ENCODE measurements at regions not wholly inside any gene's neighbourhood (a gene's known extent, or its start where the extent isn't known, plus 50 kb on each side); places are given as distances from the start of the nearest gene placed in this dataset.
A peak's percentile ranks its signal among the peaks of the same experiment; 100 is the strongest.

GRCh38 chr4:114052227-114052626, 72.8 kb upstream of the ARSJ start:
- no peak overlapping the region for H3K27ac ChIP-seq (ENCODE audit: low read length)
- 100% methylated on average over 2 of the region's 4 CpGs for WGBS (ENCODE audit: insufficient coverage, low lambda C conversion rate)
- H3K36me3 ChIP-seq (ENCODE audit: control insufficient read depth, insufficient read depth, low read length) = no peaks in the 10 kb centered on the region
- DNase-seq = no peak
- H3K4me3 ChIP-seq (ENCODE audit: low read length) = no peak overlapping the region
- no peaks in the 10 kb centered on the region for H3K27me3 ChIP-seq (ENCODE audit: control insufficient read depth, insufficient read depth, low read length)
- H3K4me1 ChIP-seq (ENCODE audit: control insufficient read depth, insufficient read depth, low read length) = no peaks in the 10 kb centered on the region
- no peaks in the 10 kb centered on the region for H3K9me3 ChIP-seq (ENCODE audit: control insufficient read depth, low read depth, low read length)

GRCh38 chr4:114056599-114056998, 77.2 kb upstream of the ARSJ start:
- no peaks in the 10 kb centered on the region for H3K36me3 ChIP-seq (ENCODE audit: control insufficient read depth, insufficient read depth, low read length)
- 100% methylated on average over 1 of the region's 5 CpGs for WGBS (ENCODE audit: insufficient coverage, low lambda C conversion rate)
- no peak overlapping the region for H3K27ac ChIP-seq (ENCODE audit: low read length)
- no peaks in the 10 kb centered on the region for H3K9me3 ChIP-seq (ENCODE audit: control insufficient read depth, low read depth, low read length)
- H3K4me1 ChIP-seq (ENCODE audit: control insufficient read depth, insufficient read depth, low read length) = no peaks in the 10 kb centered on the region
- no peaks in the 10 kb centered on the region for H3K27me3 ChIP-seq (ENCODE audit: control insufficient read depth, insufficient read depth, low read length)
- no peak for DNase-seq
- H3K4me3 ChIP-seq (ENCODE audit: low read length) = no peak overlapping the region

GRCh38 chr4:114057746-114058145, 78.3 kb upstream of the ARSJ start:
- DNase-seq = peak; percentile 58 to 82
- Histone ChIP-seq H3K27me3 (ENCODE audit: control insufficient read depth, insufficient read depth, low read length) (no peaks in the 10 kb centered on the region), H3K4me3 (ENCODE audit: low read length) (no peak overlapping the region), H3K9me3 (ENCODE audit: control insufficient read depth, low read depth, low read length) (no peaks in the 10 kb centered on the region), H3K4me1 (ENCODE audit: control insufficient read depth, insufficient read depth, low read length) (no peaks in the 10 kb centered on the region), H3K27ac (ENCODE audit: low read length) (peak overlapping the region; percentile 64), H3K36me3 (ENCODE audit: control insufficient read depth, insufficient read depth, low read length) (no peaks in the 10 kb centered on the region)
- 25% methylated on average over 2 of the region's 2 CpGs for WGBS (ENCODE audit: insufficient coverage, low lambda C conversion rate)

GRCh38 chr4:114062499-114062898, 83.1 kb upstream of the ARSJ start:
- no peaks in the 10 kb centered on the region for H3K27me3 ChIP-seq (ENCODE audit: control insufficient read depth, insufficient read depth, low read length)
- H3K36me3 ChIP-seq (ENCODE audit: control insufficient read depth, insufficient read depth, low read length) = no peaks in the 10 kb centered on the region
- no peak for DNase-seq
- no peak overlapping the region for H3K4me3 ChIP-seq (ENCODE audit: low read length)
- no peaks in the 10 kb centered on the region for H3K4me1 ChIP-seq (ENCODE audit: control insufficient read depth, insufficient read depth, low read length)
- no peaks in the 10 kb centered on the region for H3K9me3 ChIP-seq (ENCODE audit: control insufficient read depth, low read depth, low read length)
- H3K27ac ChIP-seq (ENCODE audit: low read length) = no peak overlapping the region
- WGBS (ENCODE audit: insufficient coverage, low lambda C conversion rate) = 89% methylated on average over 1 of the region's 1 CpG

- H3K9me3 ChIP-seq (ENCODE audit: control insufficient read depth, low read depth, low read length) = no peaks in the 10 kb centered on the region
- no peaks in the 10 kb centered on the region for H3K4me1 ChIP-seq (ENCODE audit: control insufficient read depth, insufficient read depth, low read length)
- no peak overlapping the region for H3K4me3 ChIP-seq (ENCODE audit: low read length)
- H3K36me3 ChIP-seq (ENCODE audit: control insufficient read depth, insufficient read depth, low read length) = no peaks in the 10 kb centered on the region
- H3K27me3 ChIP-seq (ENCODE audit: control insufficient read depth, insufficient read depth, low read length) = no peaks in the 10 kb centered on the region
- no peak for DNase-seq
- no peak overlapping the region for H3K27ac ChIP-seq (ENCODE audit: low read length)
- no CpG with 5 or more reads among the region's 1 CpG for WGBS (ENCODE audit: insufficient coverage, low lambda C conversion rate)
These were observed 93.3 kb upstream of the ARSJ start for GRCh38 chr4:114072781-114073180.

- no CpG with 5 or more reads among the region's 1 CpG for WGBS (ENCODE audit: insufficient coverage, low lambda C conversion rate)
- Histone ChIP-seq H3K4me3 (ENCODE audit: low read length) (no peak overlapping the region), H3K27ac (ENCODE audit: low read length) (no peak overlapping the region), H3K36me3 (ENCODE audit: control insufficient read depth, insufficient read depth, low read length) (no peaks in the 10 kb centered on the region), H3K27me3 (ENCODE audit: control insufficient read depth, insufficient read depth, low read length) (no peaks in the 10 kb centered on the region), H3K9me3 (ENCODE audit: control insufficient read depth, low read depth, low read length) (no peaks in the 10 kb centered on the region), H3K4me1 (ENCODE audit: control insufficient read depth, insufficient read depth, low read length) (no peaks in the 10 kb centered on the region)
- no peak for DNase-seq
These were observed 97.6 kb upstream of the ARSJ start for GRCh38 chr4:114076899-114077570.

GRCh38 chr4:114077610-114078009, 98.2 kb upstream of the ARSJ start:
- no peaks in the 10 kb centered on the region for H3K4me1 ChIP-seq (ENCODE audit: control insufficient read depth, insufficient read depth, low read length)
- H3K27me3 ChIP-seq (ENCODE audit: control insufficient read depth, insufficient read depth, low read length) = no peaks in the 10 kb centered on the region
- H3K9me3 ChIP-seq (ENCODE audit: control insufficient read depth, low read depth, low read length) = no peaks in the 10 kb centered on the region
- no peak overlapping the region for H3K4me3 ChIP-seq (ENCODE audit: low read length)
- no peak overlapping the region for H3K27ac ChIP-seq (ENCODE audit: low read length)
- no peak for DNase-seq
- H3K36me3 ChIP-seq (ENCODE audit: control insufficient read depth, insufficient read depth, low read length) = no peaks in the 10 kb centered on the region

GRCh38 chr4:114078636-114079035, 99.2 kb upstream of the ARSJ start:
- Histone ChIP-seq H3K27ac (ENCODE audit: low read length) (no peak overlapping the region), H3K4me3 (ENCODE audit: low read length) (no peak overlapping the region), H3K36me3 (ENCODE audit: control insufficient read depth, insufficient read depth, low read length) (no peaks in the 10 kb centered on the region), H3K9me3 (ENCODE audit: control insufficient read depth, low read depth, low read length) (no peaks in the 10 kb centered on the region), H3K27me3 (ENCODE audit: control insufficient read depth, insufficient read depth, low read length) (no peaks in the 10 kb centered on the region), H3K4me1 (ENCODE audit: control insufficient read depth, insufficient read depth, low read length) (no peaks in the 10 kb centered on the region)
- DNase-seq = no peak

GRCh38 chr4:114081783-114082182, 102.3 kb upstream of the ARSJ start:
- Histone ChIP-seq H3K27me3 (ENCODE audit: control insufficient read depth, insufficient read depth, low read length) (no peaks in the 10 kb centered on the region), H3K4me3 (ENCODE audit: low read length) (no peak overlapping the region), H3K36me3 (ENCODE audit: control insufficient read depth, insufficient read depth, low read length) (no peaks in the 10 kb centered on the region), H3K9me3 (ENCODE audit: control insufficient read depth, low read depth, low read length) (no peaks in the 10 kb centered on the region), H3K4me1 (ENCODE audit: control insufficient read depth, insufficient read depth, low read length) (no peaks in the 10 kb centered on the region), H3K27ac (ENCODE audit: low read length) (no peak overlapping the region)
- DNase-seq = no peak

- Histone ChIP-seq H3K4me1 (ENCODE audit: control insufficient read depth, insufficient read depth, low read length) (no peaks in the 10 kb centered on the region), H3K36me3 (ENCODE audit: control insufficient read depth, insufficient read depth, low read length) (no peaks in the 10 kb centered on the region), H3K9me3 (ENCODE audit: control insufficient read depth, low read depth, low read length) (no peaks in the 10 kb centered on the region), H3K27ac (ENCODE audit: low read length) (no peak overlapping the region), H3K27me3 (ENCODE audit: control insufficient read depth, insufficient read depth, low read length) (no peaks in the 10 kb centered on the region), H3K4me3 (ENCODE audit: low read length) (no peak overlapping the region)
- 100% methylated on average over 2 of the region's 6 CpGs for WGBS (ENCODE audit: insufficient coverage, low lambda C conversion rate)
- DNase-seq = no peak
These were observed 102.9 kb upstream of the ARSJ start for GRCh38 chr4:114082348-114082747.

GRCh38 chr4:114085611-114086345, 106.3 kb upstream of the ARSJ start:
- no peak for DNase-seq
- no peaks in the 10 kb centered on the region for H3K9me3 ChIP-seq (ENCODE audit: control insufficient read depth, low read depth, low read length)
- no peak overlapping the region for H3K27ac ChIP-seq (ENCODE audit: low read length)
- no peaks in the 10 kb centered on the region for H3K27me3 ChIP-seq (ENCODE audit: control insufficient read depth, insufficient read depth, low read length)
- H3K4me3 ChIP-seq (ENCODE audit: low read length) = no peak overlapping the region
- no peaks in the 10 kb centered on the region for H3K36me3 ChIP-seq (ENCODE audit: control insufficient read depth, insufficient read depth, low read length)
- no peaks in the 10 kb centered on the region for H3K4me1 ChIP-seq (ENCODE audit: control insufficient read depth, insufficient read depth, low read length)

Data from large intestine (tissue), 3 donors.